ENCODE measurements at regions not wholly inside any gene's neighbourhood (a gene's known extent, or its start where the extent isn't known, plus 50 kb on each side); places are given as distances from the start of the nearest gene placed in this dataset.

DNA sequence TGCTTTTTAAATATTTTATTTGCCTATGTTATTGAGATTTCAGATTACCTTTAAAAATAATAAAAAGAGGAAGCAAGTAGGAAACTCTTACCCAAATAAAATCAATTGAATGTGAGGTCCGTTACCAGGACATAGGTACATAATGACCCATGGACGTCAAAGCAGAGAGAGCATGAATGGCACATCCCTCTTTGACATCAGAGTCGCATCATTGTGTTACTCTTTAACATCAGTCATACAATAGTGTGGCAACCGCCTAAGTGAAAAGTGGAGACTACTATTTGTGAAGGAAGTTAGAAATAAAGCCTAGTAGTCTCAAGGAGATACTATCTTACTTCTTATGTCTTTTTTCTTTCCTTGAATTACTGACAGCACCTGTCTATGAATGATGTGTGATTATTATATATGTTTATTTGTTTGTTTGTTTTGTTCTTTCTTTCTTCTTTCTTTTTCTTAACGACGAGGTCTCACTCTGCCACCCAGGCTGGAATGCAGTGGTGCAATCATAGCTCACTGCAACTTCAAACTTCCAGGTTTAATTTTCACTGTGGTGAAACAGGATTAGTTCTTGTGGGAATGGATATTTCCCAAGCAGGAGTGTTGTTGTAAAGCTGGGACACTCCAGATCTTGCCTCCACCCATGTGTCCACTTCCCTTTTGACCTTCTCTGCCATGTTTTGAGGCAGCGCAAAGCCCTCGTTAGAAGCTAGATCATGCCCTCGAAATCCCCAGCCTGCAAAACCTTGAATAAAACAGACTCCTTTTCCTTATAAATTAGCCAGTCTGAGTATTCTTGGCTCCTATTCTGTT is 407.2 kb upstream of the NETO1 start:
- DNase-seq = no peak

GRCh38 chr18:73270920-73271634 is 403.3 kb upstream of the NETO1 start:
- DNase-seq = no peak

GRCh38 chr18:73264562-73264921 is 396.8 kb upstream of the NETO1 start:
- DNase-seq = no peak

DNA sequence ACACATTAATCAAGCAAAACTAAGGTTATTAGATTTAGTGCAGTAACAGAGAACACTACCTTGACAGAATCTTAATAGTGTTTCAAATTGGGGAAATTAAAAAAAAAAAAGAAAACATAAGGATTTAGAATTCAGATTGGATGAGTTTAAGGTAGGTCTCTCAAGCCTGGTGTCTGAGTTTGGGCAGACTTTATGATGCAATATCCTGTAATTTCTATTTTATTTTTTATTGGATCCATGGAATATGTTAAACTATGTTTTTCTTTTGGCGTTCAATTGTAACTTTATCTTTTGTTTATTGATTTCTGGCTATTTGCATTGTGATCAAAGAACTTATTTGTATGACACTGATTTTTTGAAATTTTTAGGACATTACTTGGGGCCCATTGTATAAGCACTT is 394.1 kb upstream of the NETO1 start:
- DNase-seq = no peak

GRCh38 chr18:73261243-73261642 is 393.5 kb upstream of the NETO1 start:
- DNase-seq = no peak

GRCh38 chr18:73258375-73259087 is 390.7 kb upstream of the NETO1 start:
- no peak for DNase-seq

- no peak for DNase-seq
Measured at GRCh38 chr18:73254564-73254963, 386.8 kb upstream of the NETO1 start.

DNA sequence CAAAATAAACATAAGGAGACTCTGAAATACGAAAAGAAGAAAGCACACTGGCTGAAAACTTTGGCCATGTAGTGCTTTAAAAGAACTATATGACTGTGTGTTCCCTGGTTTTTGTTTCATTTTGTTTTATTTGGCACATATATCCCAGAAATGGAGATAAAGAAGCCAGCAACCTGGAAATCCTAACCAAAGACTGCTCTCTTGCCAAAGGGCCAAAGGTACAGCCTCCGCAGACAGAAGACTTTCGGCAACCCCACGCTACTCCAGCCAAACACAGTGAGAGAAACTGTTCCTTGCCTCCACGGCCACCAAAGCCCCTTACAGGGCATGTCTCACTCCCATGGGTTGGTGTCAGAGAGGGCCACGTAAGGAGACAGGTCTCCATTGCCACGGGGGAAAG is 381.2 kb upstream of the NETO1 start:
- DNase-seq = no peak

DNA sequence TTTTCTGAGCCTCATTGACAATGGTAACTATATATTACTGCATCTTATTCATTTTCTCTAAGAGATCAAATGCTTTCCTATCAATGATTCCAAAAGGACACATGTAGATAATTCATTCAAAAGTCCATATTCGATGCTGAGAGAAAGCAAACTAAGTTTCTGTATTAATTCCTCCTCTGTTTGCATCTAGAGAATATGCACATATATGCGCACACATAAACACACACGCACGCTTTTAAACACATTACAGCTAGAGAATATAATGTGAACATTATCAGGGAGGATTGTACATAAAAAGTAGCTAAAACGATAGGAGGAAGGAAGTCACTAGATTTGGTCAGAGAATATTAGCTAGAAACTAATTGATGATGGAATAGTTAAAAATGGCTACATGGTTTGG is 379.0 kb upstream of the NETO1 start:
- DNase-seq = no peak

DNA sequence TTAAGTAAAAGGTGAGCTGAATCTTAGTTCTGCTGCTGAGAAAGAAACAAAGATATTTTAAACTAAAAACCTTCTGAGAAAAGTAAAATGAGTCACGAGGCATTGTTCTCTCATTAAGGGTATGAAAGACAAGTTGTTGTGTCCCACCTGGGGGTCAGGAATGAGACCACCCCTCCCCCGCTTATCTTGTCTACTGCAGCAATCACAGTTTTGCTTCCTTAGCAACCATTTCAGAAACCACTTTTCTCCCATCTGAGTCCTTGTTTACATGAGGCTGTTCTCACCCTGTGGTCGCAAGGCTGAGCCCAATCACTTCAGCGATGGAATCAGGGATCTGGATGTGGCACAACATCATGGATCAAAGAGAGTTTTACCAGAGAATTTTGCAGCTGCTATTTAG is 377.6 kb upstream of the NETO1 start:
- DNase-seq = no peak

GRCh38 chr18:73244401-73244800 is 376.6 kb upstream of the NETO1 start:
- no peak for DNase-seq

GRCh38 chr18:73240899-73241298 is 373.1 kb upstream of the NETO1 start:
- DNase-seq = no peak

DNA sequence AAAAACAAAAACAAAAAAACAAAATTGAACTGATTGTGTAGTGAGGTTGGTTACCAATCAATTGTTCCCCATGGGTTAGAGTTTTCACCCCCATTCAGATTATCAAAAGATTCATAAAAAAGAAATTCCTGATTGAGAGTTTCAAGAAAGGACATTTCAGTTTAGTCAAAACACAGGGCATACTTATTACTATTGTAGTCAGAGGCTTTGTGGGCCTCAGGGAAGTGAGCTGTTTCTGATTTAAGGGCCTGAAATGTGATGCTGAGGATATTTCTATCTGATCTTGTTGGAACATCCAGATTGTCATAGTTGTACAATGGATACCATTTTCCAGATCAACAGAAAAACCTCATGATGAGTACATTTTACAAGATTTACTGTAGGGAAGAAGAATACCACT is 368.1 kb upstream of the NETO1 start:
- DNase-seq = no peak

- DNase-seq = no peak
Measured at GRCh38 chr18:73235491-73235890, 367.7 kb upstream of the NETO1 start.

- DNase-seq = no peak
Measured at GRCh38 chr18:73232933-73233332, 365.1 kb upstream of the NETO1 start.

DNA sequence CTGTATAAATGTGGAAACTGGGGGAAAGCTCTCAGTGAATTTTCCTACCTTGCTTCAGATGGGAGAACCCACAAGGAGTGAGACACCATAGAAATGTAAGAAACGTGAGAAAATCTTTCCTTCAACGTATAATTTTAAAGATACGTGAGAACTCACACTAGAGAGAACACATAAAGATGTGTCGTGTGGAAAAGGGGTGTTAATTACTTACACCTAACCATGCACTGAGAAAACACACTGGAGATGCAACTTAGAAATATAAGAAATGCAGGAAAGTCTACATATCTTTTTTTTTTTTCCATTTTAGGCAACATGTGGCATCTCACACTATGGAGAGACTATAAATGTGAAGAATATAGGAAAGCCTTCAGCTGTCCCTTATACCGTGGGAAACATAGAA is 352.9 kb upstream of the NETO1 start:
- no peak for DNase-seq

DNA sequence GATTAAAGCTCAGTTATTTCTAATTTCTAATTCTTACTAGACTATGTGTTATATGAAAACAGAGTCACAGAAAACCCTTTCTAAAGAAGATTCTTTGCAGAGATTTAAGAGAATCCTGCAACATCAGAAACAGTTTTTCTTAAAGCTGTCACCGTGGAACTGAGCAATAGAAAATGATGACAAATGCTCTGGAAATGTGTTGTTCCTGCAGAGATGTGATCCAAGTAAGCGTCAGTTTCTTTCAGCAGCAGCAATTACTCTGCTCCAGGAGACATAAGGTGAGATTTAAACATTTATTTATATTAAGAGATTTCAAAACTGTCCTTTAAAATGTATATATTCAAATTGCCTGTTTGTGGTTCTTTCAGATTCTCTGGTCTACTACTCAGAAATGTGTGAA is 350.5 kb upstream of the NETO1 start:
- DNase-seq = no peak

DNA sequence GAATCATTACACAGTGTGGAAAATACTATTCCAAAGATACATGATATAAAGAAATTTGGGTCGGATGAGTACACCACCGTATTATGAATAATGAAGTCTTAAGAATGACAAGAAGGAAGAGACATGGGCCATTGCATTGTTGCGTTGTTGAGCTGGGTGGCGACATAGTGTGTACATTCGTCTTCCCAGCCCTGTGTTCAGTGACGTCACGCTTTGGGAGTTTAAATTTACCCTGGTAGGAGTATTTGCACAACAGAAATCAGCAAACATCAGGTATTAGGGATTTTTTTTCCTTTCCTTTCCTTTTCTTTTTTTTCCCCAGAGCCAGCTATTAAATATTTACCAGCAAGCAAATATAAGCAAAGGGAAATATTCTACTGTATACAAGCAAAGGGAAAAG is 347.2 kb upstream of the NETO1 start:
- DNase-seq = no peak

DNA sequence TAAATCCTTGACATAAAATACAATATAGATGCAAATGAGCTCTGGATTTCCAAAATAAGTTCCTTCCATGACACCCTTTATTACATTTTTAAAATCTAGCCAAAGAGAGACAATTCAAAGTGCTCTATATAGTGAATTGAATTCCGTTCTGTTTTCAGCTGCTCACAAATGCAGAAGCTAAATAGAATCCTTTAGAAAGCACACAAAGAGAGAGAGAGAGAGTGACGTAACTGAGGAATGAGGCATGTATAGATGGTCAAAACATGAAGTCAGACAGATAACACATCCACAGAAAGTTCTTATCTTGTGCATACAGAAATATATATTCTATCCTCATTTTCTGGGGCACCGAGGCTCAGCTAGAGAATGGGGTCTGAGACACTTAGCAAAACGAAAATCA is 344.7 kb upstream of the NETO1 start:
- DNase-seq = no peak

DNA sequence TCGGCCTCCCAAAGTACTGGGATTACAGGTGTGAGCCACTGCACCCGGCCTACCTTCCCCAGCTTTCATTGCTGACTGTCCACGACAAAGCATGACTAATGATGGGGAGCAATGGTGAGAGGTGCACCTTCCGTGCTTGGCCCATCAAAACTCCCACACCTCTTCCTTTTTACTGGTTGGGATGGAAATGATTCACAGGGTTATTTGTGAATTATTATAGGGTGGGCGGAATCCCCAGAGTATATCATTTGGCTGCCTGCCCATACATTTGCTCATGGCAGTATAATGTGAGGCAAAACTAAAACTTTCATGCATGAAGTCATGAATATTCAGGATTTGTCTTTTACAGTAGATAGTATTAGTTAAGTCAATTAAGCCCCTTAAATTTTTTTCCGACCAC is 334.2 kb upstream of the NETO1 start:
- DNase-seq = no peak

- DNase-seq = no peak
Measured at GRCh38 chr18:73199151-73199550, 331.4 kb upstream of the NETO1 start.

GRCh38 chr18:73189718-73190117 is 321.9 kb upstream of the NETO1 start:
- DNase-seq = no peak

- DNase-seq = no peak
Measured at GRCh38 chr18:73168236-73168635, 300.4 kb upstream of the NETO1 start.

- no peak for DNase-seq
Measured at GRCh38 chr18:73164430-73164829, 296.6 kb upstream of the NETO1 start.

Data from CD4-positive, alpha-beta T cell treated with Interleukin-4 for 4 hours (primary cell).